ENCODE measurements at regions not wholly inside any gene's neighbourhood (a gene's known extent, or its start where the extent isn't known, plus 50 kb on each side); places are given as distances from the start of the nearest gene placed in this dataset.

DNA sequence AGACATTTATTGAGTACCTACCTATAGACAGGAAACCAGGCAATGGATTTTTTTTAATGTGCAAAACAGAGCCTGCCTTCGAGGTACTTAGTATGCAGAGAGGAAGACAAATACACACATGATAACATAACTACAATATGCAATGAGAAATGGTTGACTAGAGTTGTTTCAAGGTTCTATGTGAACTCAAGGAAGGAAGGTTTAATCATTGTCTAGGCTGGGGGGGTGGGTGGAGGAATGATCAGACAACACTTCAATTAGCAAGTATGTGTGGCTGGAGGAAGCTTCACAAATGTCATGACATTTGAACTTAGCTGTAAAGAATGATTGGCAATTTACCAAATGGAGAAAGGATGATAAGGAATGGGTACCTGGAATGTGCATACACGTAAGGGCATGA lies 985.3 kb downstream of the FLRT2 start:
- TF ChIP-seq, protein P1, sequence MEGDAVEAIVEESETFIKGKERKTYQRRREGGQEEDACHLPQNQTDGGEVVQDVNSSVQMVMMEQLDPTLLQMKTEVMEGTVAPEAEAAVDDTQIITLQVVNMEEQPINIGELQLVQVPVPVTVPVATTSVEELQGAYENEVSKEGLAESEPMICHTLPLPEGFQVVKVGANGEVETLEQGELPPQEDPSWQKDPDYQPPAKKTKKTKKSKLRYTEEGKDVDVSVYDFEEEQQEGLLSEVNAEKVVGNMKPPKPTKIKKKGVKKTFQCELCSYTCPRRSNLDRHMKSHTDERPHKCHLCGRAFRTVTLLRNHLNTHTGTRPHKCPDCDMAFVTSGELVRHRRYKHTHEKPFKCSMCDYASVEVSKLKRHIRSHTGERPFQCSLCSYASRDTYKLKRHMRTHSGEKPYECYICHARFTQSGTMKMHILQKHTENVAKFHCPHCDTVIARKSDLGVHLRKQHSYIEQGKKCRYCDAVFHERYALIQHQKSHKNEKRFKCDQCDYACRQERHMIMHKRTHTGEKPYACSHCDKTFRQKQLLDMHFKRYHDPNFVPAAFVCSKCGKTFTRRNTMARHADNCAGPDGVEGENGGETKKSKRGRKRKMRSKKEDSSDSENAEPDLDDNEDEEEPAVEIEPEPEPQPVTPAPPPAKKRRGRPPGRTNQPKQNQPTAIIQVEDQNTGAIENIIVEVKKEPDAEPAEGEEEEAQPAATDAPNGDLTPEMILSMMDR (IDR thresholded peaks at IDR 0.05; ENCODE audit: borderline replicate concordance, extremely low read depth, low read length, poor library complexity, severe bottlenecking), result no peak
- no peak for TF ChIP-seq EZH2 (IDR thresholded peaks at IDR 0.05; ENCODE audit: borderline replicate concordance, low read depth, low read length, severe bottlenecking)
